GM12865 (cell line): ENCODE measurements at regions not wholly inside any gene's neighbourhood (a gene's known extent, or its start where the extent isn't known, plus 50 kb on each side); places are given as distances from the start of the nearest gene placed in this dataset.
"Not testable (repeated sequence)": the region's sequence is repeated elsewhere in the genome, so short reads cannot be mapped to it uniquely, and the experiment has no call there.

Source experiments
- DNase-seq: peaks from one replicate; pipeline ENCODE4 v3.0.0; 2010; ENCODE audit warnings: low read depth
- H3K4me3 ChIP-seq: 2 replicates; pipeline ENCODE4 v1.5.1; 2011; ENCODE audit warnings: mild to moderate bottlenecking, low read depth, low read length, control low read depth
- CTCF ChIP-seq: IDR thresholded peaks from 2 replicates; pipeline ENCODE4 v1.5.1; 2011; ENCODE audit warnings: low read length, control low read depth, low read depth, inconsistent platforms; ENCODE audit not compliant: insufficient read depth; ENCODE audit errors: missing control alignments

DNA sequence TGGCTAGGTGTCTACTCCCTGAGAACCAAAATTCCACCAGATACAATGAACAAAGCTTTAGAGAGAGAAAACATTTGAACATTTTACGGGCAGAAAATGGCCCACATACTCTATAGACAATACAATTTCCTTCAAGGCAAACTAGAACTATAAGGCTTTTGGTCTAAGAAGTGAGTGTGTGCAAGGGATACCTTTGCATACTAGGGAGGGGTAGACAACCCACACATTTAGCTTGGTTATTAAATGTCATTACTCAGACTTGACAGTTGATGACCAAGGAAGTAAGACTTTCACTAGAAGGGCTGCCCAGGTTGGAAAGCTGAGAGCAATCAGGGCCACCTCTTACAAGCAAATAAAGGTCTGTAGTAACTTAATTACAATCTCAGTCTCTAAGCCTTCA lies 64.0 kb upstream of the PLEKHM1 start:
- not testable (repeated sequence) for DNase-seq, H3K4me3 ChIP-seq

DNA sequence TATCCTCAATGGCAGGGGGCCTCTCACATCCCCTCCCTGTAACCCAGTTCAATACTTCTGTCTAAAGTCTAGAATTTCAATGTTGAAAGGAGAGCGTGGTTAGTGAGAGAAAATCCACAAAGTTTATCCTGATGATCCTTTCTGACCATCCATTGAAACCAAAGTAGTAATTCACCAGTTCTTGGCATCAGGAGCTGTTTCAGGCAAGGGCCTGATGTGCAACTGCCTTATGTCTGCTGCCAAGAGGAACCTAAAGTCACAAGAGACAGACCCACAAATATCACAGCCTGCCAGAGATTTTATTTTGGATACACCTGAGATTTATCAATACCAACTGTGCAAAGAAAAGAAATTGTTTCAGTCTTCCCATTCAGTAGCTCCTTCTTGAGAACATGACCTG lies 68.3 kb upstream of the PLEKHM1 start:
- H3K4me3 ChIP-seq, DNase-seq: not testable (repeated sequence)

DNA sequence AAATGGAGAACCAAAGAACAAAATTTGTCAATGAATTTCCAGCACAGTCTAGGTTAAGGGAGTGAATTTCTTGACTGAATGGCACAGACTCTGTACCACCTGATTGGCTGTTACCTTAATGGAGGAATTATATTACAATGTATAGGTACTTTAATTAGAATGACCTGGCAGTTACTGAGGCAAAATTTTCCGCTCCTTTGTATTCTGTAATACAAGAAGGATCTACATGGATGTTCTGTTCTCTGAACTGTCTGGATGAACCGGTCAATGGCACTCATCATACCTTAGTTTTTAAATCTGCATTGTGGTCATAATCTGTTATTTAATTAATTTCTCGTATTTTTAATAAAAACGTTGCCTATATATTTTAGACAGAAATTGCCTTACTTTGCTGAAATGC lies 72.3 kb upstream of the PLEKHM1 start:
- H3K4me3 ChIP-seq, DNase-seq: not testable (repeated sequence)

GRCh38 chr17:45563283-45563682 lies 72.8 kb upstream of the PLEKHM1 start:
- H3K4me3 ChIP-seq, DNase-seq: not testable (repeated sequence)

GRCh38 chr17:45568275-45568674 lies 77.8 kb upstream of the PLEKHM1 start:
- H3K4me3 ChIP-seq, DNase-seq: not testable (repeated sequence)

DNA sequence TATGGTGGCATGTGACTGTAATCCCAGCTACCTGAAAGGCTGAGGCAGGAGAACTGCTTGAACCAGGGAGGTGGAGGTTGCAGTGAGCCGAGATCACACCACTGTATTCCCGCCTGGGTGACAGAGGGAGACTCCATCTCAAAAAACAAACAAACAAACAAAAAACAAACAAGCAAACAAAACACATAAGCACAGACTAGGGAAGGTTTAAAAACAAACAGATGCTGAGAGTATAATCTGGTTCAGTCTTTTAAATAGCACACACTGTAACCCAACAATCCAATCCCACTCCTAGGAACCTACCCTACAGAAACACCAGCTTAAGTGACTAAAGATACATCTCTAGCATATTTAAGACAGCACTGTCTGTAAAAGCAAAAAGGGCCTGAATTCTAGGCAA lies 82.8 kb upstream of the PLEKHM1 start:
- H3K4me3 ChIP-seq, DNase-seq: not testable (repeated sequence)

GRCh38 chr17:45573924-45574770 lies 83.6 kb upstream of the PLEKHM1 start:
- no peak for TF ChIP-seq CTCF
- DNase-seq, result peak; percentile 16
- H3K4me3 ChIP-seq, result no peak overlapping the region

DNA sequence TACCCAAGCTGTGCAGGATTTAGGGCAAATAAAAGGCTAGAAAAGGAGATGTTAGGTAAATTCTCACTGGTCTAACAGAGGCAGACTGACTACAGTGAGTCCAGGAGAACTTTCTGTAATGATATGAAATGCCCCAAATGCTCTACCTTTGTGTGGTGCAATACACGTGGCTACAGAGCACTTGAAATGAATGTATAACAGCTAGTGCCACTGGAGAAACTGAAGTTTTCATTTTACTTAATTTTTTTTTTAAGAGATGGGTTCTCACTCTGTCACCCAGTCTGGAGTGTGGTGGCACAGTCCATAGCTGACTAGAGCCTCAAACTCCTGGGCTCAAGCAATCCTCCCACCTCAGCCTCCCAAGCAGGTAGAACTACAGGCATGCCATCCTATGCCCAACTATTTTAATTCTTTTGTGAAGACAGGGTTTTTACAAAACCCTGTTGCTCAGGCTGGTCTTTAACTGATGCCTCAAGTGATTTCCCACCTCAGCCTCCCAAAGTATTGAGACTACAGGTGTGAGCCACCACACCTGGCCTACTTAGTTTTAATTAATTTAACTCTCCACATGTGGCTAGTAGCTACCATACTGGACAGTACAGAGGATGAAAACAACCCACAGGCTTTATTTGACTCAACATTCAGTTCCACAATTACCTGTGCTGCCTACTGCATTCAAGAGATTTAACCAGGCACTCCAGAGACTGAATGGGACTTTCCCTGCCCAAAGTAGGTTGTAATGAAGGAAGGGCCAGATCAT lies 84.8 kb upstream of the PLEKHM1 start:
- peak; percentile 54 for DNase-seq
- H3K4me3 ChIP-seq, result no peak overlapping the region
- no peak for TF ChIP-seq CTCF

DNA sequence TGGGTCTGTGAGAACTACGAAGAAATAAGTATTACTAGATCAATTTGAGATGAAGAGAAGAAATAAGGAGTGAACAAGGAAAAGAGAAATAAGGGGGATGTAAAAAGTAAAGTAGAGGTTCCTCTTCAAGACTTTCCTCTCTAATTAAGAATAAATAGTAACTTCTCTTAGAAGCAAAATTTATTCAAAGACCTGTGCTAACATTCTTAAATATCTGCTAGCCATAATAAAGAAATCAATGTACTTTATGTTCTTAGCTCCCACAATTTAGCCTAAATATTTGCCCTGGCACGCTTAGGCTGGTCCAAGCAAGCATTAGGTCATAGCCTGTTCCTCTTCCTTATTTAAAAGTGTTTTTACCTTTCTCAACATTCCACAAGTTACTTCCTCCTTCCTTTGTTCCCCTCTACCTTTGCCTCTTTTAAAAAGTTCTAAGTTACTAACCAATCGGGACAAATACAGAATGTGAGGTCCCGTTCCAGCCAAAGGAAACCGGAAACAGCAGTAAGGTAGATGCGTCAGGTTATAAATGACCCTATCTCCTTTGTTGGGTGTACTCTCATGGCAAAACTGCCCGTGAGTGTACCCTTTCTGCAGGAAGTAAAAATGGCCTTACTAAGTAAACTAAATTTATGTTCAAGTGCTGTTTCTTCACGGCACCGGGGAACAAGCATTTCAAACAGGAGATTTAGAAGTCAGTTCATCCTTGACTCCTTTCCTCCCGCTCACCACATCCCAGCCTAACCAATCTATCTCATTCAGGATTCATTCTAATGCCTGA lies 86.2 kb upstream of the PLEKHM1 start:
- DNase-seq, result peak; percentile 1
- H3K4me3 ChIP-seq, result not testable (repeated sequence)

DNA sequence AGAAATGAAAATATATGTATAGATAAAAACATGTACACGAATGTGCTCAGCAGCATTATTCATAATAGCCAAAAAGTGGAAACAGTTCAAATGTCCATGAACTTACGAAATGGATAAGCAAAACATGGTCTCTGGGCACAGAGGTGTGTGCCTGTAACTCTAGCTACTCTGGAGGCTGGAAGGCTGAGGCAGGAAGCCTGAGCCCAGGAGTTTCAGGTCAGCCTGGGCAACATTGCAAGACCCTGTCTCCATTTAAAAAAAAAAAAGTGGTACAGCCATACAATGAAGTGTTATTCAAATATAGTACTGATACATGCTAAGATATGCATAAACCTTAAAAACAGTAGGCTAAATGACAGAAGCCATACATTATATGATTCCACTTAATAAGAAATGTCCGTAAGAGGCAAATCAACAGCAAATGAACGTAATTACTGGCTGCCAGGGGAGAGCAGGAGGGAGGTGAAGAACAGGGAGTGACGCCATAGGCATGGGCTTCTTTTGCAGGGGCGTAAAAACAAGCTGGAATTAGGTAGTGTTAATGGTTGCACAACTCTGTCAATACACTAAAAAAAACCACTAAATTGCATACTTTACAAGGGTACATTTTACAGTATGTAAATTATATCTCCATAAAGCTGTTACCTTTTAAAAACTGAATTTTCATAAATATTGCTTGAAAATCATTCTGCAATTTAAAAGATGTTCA lies 87.2 kb upstream of the PLEKHM1 start:
- DNase-seq, result no peak
- no peak for TF ChIP-seq CTCF

More for the DNA sequence above, 87.2 kb upstream of the PLEKHM1 start:
- no peak overlapping the region for H3K4me3 ChIP-seq
